ENCODE measurements at regions not wholly inside any gene's neighbourhood (a gene's known extent, or its start where the extent isn't known, plus 50 kb on each side); places are given as distances from the start of the nearest gene placed in this dataset.

DNA sequence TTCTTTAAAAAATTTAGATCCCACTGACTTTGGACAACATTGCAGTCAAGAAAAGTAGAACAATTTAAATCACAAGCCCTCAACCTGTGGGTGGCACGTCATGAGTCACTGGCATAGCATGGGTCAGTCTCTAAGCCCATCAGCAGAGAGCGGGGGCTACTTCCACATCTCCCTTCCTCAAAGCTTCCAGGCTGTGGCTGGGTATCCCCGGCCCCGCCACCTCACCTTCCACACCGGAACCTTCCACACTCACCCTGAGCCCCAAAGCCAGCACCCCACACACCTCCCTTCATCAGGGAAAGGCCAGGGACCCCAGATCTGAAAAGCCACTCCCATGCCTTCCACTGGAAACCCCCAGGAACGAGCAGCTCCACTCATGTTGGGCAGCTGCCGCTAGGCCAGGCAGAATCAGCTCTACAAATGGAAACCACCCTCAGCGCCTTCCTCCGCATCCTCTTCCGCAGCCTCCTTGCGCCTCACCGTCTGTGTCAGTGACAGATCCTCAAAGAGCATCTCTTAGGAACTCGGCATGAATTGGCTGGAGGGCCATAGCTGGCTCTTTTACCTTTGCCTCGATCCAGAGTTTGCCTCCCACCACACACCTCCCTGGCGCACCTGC lies 156.5 kb downstream of the ERCC6L2 start:
- TF ChIP-seq, protein P1, sequence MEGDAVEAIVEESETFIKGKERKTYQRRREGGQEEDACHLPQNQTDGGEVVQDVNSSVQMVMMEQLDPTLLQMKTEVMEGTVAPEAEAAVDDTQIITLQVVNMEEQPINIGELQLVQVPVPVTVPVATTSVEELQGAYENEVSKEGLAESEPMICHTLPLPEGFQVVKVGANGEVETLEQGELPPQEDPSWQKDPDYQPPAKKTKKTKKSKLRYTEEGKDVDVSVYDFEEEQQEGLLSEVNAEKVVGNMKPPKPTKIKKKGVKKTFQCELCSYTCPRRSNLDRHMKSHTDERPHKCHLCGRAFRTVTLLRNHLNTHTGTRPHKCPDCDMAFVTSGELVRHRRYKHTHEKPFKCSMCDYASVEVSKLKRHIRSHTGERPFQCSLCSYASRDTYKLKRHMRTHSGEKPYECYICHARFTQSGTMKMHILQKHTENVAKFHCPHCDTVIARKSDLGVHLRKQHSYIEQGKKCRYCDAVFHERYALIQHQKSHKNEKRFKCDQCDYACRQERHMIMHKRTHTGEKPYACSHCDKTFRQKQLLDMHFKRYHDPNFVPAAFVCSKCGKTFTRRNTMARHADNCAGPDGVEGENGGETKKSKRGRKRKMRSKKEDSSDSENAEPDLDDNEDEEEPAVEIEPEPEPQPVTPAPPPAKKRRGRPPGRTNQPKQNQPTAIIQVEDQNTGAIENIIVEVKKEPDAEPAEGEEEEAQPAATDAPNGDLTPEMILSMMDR (IDR thresholded peaks at IDR 0.05; ENCODE audit: extremely low read depth in 1 of 2, insufficient read depth in 1 of 2, low read depth in 1 of 2, low read length in 2 of 2), result no peak
- TF ChIP-seq EZH2 (IDR thresholded peaks at IDR 0.05; ENCODE audit: borderline replicate concordance, low read depth, low read length, severe bottlenecking), result no peak

Measured in endothelial cell of umbilical vein (primary cell).